ENCODE measurements at regions not wholly inside any gene's neighbourhood (a gene's known extent, or its start where the extent isn't known, plus 50 kb on each side); places are given as distances from the start of the nearest gene placed in this dataset.
"Not testable (repeated sequence)": the region's sequence is repeated elsewhere in the genome, so short reads cannot be mapped to it uniquely, and the experiment has no call there.

- DNase-seq (ENCODE audit: low read depth, low spot score) = no peak
Observed at GRCh38 chr4:128688846-128689437, 120.6 kb upstream of the JADE1 start.

- DNase-seq (ENCODE audit: low read depth, low spot score) = no peak
Observed at GRCh38 chr4:128688033-128688721, 121.3 kb upstream of the JADE1 start.

- no peak for DNase-seq (ENCODE audit: low read depth, low spot score)
Observed at GRCh38 chr4:128686810-128687209, 122.7 kb upstream of the JADE1 start.

GRCh38 chr4:128686032-128686465 is 123.5 kb upstream of the JADE1 start:
- no peak for DNase-seq (ENCODE audit: low read depth, low spot score)

GRCh38 chr4:128684016-128684415 is 125.5 kb upstream of the JADE1 start:
- no peak for DNase-seq (ENCODE audit: low read depth, low spot score)

GRCh38 chr4:128682942-128683666 is 126.4 kb upstream of the JADE1 start:
- no peak for DNase-seq (ENCODE audit: low read depth, low spot score)

- no peak for DNase-seq (ENCODE audit: low read depth, low spot score)
Observed at GRCh38 chr4:128676095-128676494, 133.4 kb upstream of the JADE1 start.

- DNase-seq (ENCODE audit: low read depth, low spot score) = no peak
Observed at GRCh38 chr4:128675083-128675482, 134.4 kb upstream of the JADE1 start.

GRCh38 chr4:128673159-128673558 is 136.3 kb upstream of the JADE1 start:
- DNase-seq (ENCODE audit: low read depth, low spot score) = not testable (repeated sequence)

- not testable (repeated sequence) for DNase-seq (ENCODE audit: low read depth, low spot score)
Observed at GRCh38 chr4:128672596-128672995, 136.9 kb upstream of the JADE1 start.

- no peak for DNase-seq (ENCODE audit: low read depth, low spot score)
Observed at GRCh38 chr4:128670513-128670912, 139.0 kb upstream of the JADE1 start.

GRCh38 chr4:128668566-128668965 is 140.9 kb upstream of the JADE1 start:
- DNase-seq (ENCODE audit: low read depth, low spot score) = no peak

GRCh38 chr4:128665514-128665913 is 144.0 kb upstream of the JADE1 start:
- DNase-seq (ENCODE audit: low read depth, low spot score) = no peak

GRCh38 chr4:128663325-128663724 is 146.2 kb upstream of the JADE1 start:
- no peak for DNase-seq (ENCODE audit: low read depth, low spot score)

GRCh38 chr4:128661479-128661878 is 148.0 kb upstream of the JADE1 start:
- DNase-seq (ENCODE audit: low read depth, low spot score) = peak; percentile 37

GRCh38 chr4:128660361-128661215 is 148.9 kb upstream of the JADE1 start:
- DNase-seq (ENCODE audit: low read depth, low spot score) = no peak

- DNase-seq (ENCODE audit: low read depth, low spot score) = no peak
Observed at GRCh38 chr4:128658214-128658631, 151.3 kb upstream of the JADE1 start.

GRCh38 chr4:128657638-128658037 is 151.9 kb upstream of the JADE1 start:
- no peak for DNase-seq (ENCODE audit: low read depth, low spot score)

- DNase-seq (ENCODE audit: low read depth, low spot score) = no peak
Observed at GRCh38 chr4:128654465-128654864, 155.0 kb upstream of the JADE1 start.

GRCh38 chr4:128653527-128654444 is 155.7 kb upstream of the JADE1 start:
- DNase-seq (ENCODE audit: low read depth, low spot score) = peak; percentile 74

All from ELF-1 (cell line).